Neural cell (in vitro differentiated cells): ENCODE measurements at regions not wholly inside any gene's neighbourhood (a gene's known extent, or its start where the extent isn't known, plus 50 kb on each side); places are given as distances from the start of the nearest gene placed in this dataset.

ENCODE experiments used
- CTCF ChIP-seq: fragments of 450-650 bp; IDR thresholded peaks from 2 replicates; pipeline ENCODE4 v1.5.1; 2014; ENCODE audit warnings: antibody characterized with exemption, mild to moderate bottlenecking, moderate library complexity; ENCODE audit not compliant: poor library complexity, severe bottlenecking
- EZH2 ChIP-seq: fragments of 200-600, 300-800 bp; shearing (Covaris generic), sonication (generic); IDR thresholded peaks from 2 replicates; pipeline ENCODE4 v1.6.1; 2014; ENCODE audit warnings: antibody characterized with exemption, low read length, borderline replicate concordance, mild to moderate bottlenecking; ENCODE audit not compliant: insufficient read depth, poor library complexity, severe bottlenecking
- MXI1 ChIP-seq: fragments of 450-650 bp; conservative IDR thresholded peaks from 2 replicates; pipeline ENCODE4 v1.6.1; 2014; ENCODE audit warnings: antibody characterized with exemption, mild to moderate bottlenecking; ENCODE audit not compliant: poor library complexity, severe bottlenecking

GRCh38 chrX:20388594-20388993, 121.9 kb upstream of the RPS6KA3 start:
- TF ChIP-seq CTCF (no peak), EZH2 (no peak), MXI1 (no peak)
